ENCODE measurements at regions not wholly inside any gene's neighbourhood (a gene's known extent, or its start where the extent isn't known, plus 50 kb on each side); places are given as distances from the start of the nearest gene placed in this dataset.

- 92% methylated on average over 1 of the region's 1 CpG for WGBS (ENCODE audit: missing lambda C conversion rate)
- ChIA-PET POLR2A (no interaction called here), CTCF (no interaction called here)
- Histone ChIP-seq H3K4me2 (no peak overlapping the region), H3K4me1 (no peaks in the 10 kb centered on the region), H3K4me3 (no peak overlapping the region), H3K27ac (no peak overlapping the region), H3K9me3 (0 out of 3 replicates have a peak, but pooled peaks cover 4% of the 10 kb centered on the region)
- no peak for TF ChIP-seq ELK1 (IDR thresholded peaks at IDR 0.05; ENCODE audit: low read depth, low read length)
- TF ChIP-seq ZC3H11A (IDR thresholded peaks at IDR 0.05): no peak
- TF ChIP-seq JUNB (IDR thresholded peaks at IDR 0.05): no peak
- no peak for TF ChIP-seq POLR2AphosphoS2 (conservative IDR thresholded peaks at IDR 0.05; ENCODE audit: low read length)
- TF ChIP-seq BHLHE40 (IDR thresholded peaks at IDR 0.05; ENCODE audit: low read depth, low read length): no peak
- TF ChIP-seq PBX3 (IDR thresholded peaks at IDR 0.05): no peak
- no peak for TF ChIP-seq CEBPB (IDR thresholded peaks at IDR 0.05)
- TF ChIP-seq CHD2 (IDR thresholded peaks at IDR 0.05; ENCODE audit: low read length, partially characterized antibody): no peak
- no peak for TF ChIP-seq RNF2 (IDR thresholded peaks at IDR 0.05; ENCODE audit: borderline replicate concordance, low read depth)
- TF ChIP-seq E2F6 (IDR thresholded peaks at IDR 0.05; ENCODE audit: borderline replicate concordance, low read depth): no peak
- no peak for TF ChIP-seq REST (IDR thresholded peaks at IDR 0.05)
- TF ChIP-seq RFX5 (IDR thresholded peaks at IDR 0.05): no peak
- no peak for TF ChIP-seq HDAC2 (IDR thresholded peaks at IDR 0.05)
- no peak for TF ChIP-seq TP53 (CRISPR knock-in tag; IDR thresholded peaks at IDR 0.05)
- no peak for FAIRE-seq
- ATAC-seq: no peak
- no peak for DNase-seq (ENCODE audit: low read depth in 1 of 2, low spot score in 1 of 2)
These were observed 164.8 kb upstream of the DOCK10 start for GRCh38 chr2:225207043-225207442.

GRCh38 chr2:225196579-225196978, 154.3 kb upstream of the DOCK10 start:
- FAIRE-seq (no peak), ATAC-seq (no peak), DNase-seq (ENCODE audit: low read depth in 1 of 2, low spot score in 1 of 2) (no peak)
- no peak for TF ChIP-seq E2F6 (IDR thresholded peaks at IDR 0.05; ENCODE audit: borderline replicate concordance, low read depth)
- TF ChIP-seq MAZ (IDR thresholded peaks at IDR 0.05; ENCODE audit: borderline replicate concordance, low read depth, low read length): no peak
- TF ChIP-seq HOXA7 (CRISPR knock-in tag; IDR thresholded peaks at IDR 0.05): no peak
- no peak for TF ChIP-seq RAD21 (conservative IDR thresholded peaks at IDR 0.05 in 1 of 2, IDR thresholded peaks at IDR 0.05 in 1 of 2)
- TF ChIP-seq MYC (IDR thresholded peaks at IDR 0.05; ENCODE audit: borderline replicate concordance, low read length): no peak
- no peak for TF ChIP-seq SMC3 (IDR thresholded peaks at IDR 0.05)
- TF ChIP-seq POLR2AphosphoS2 (conservative IDR thresholded peaks at IDR 0.05; ENCODE audit: low read length): no peak
- TF ChIP-seq HDAC2 (IDR thresholded peaks at IDR 0.05): no peak
- TF ChIP-seq CBX2 (IDR thresholded peaks at IDR 0.05; ENCODE audit: borderline replicate concordance, low read depth): no peak
- TF ChIP-seq CTCF (IDR thresholded peaks at IDR 0.05): no peak
- no peak for TF ChIP-seq KDM5A (IDR thresholded peaks at IDR 0.05)
- no peak for TF ChIP-seq USF2 (IDR thresholded peaks at IDR 0.05)
- no peak for TF ChIP-seq GATA3 (IDR thresholded peaks at IDR 0.05; ENCODE audit: borderline replicate concordance)
- TF ChIP-seq CEBPB (IDR thresholded peaks at IDR 0.05): no peak
- TF ChIP-seq RNF2 (IDR thresholded peaks at IDR 0.05; ENCODE audit: borderline replicate concordance, low read depth): no peak
- no peak for TF ChIP-seq BCL3 (IDR thresholded peaks at IDR 0.05)
- ChIA-PET CTCF (no interaction called here), POLR2A (no interaction called here)
- WGBS (ENCODE audit: missing lambda C conversion rate): 89% methylated on average over 1 of the region's 1 CpG
- H3K27ac ChIP-seq: no peak overlapping the region
- no peak overlapping the region for H3K4me2 ChIP-seq
- no peak overlapping the region for H3K4me3 ChIP-seq
- H3K9me3 ChIP-seq: no peaks in the 10 kb centered on the region
- peaks cover 8% of the 10 kb centered on the region; the same call in 2 of the 3 replicates for H3K4me1 ChIP-seq
